ENCODE measurements at regions not wholly inside any gene's neighbourhood (a gene's known extent, or its start where the extent isn't known, plus 50 kb on each side); places are given as distances from the start of the nearest gene placed in this dataset.

GRCh38 chr2:125086313-125087184 lies 1061.5 kb downstream of the CNTNAP5 start (continued):
- TF ChIP-seq ZMYM4 (CRISPR knock-in tag; IDR thresholded peaks at IDR 0.05) (no peak), HOMEZ (CRISPR knock-in tag; IDR thresholded peaks at IDR 0.05; ENCODE audit: low read depth) (no peak), ZFP36 (IDR thresholded peaks at IDR 0.05; ENCODE audit: borderline replicate concordance, low read depth, low read length, partially characterized antibody) (no peak), ELF1 (CRISPR knock-in tag; IDR thresholded peaks at IDR 0.05) (0 out of 2 replicates have a peak, but pooled peaks have one; percentile 28), MNT (IDR thresholded peaks at IDR 0.05) (no peak), SP1 (IDR thresholded peaks at IDR 0.05) (no peak), SP1 (CRISPR knock-in tag; IDR thresholded peaks at IDR 0.05) (no peak), NR2F1 (CRISPR knock-in tag; IDR thresholded peaks at IDR 0.05) (peak in 1 of 2 experiments; percentile 15; a peak in 1 of 4 replicates), MLLT10 (CRISPR knock-in tag; IDR thresholded peaks at IDR 0.05) (no peak), KLF9 (CRISPR knock-in tag; IDR thresholded peaks at IDR 0.05; ENCODE audit: low read depth) (no peak), ZHX2 (IDR thresholded peaks at IDR 0.05; ENCODE audit: low read depth) (no peak), ZHX2 (CRISPR knock-in tag; IDR thresholded peaks at IDR 0.05; ENCODE audit: borderline replicate concordance) (no peak), SOX5 (CRISPR knock-in tag; IDR thresholded peaks at IDR 0.05; ENCODE audit: borderline replicate concordance) (peak; percentile 69), SAP130 (CRISPR knock-in tag; IDR thresholded peaks at IDR 0.05; ENCODE audit: low read depth) (0 out of 2 replicates have a peak, but pooled peaks have one; percentile 15), CREB1 (IDR thresholded peaks at IDR 0.05) (no peak), CREB1 (CRISPR knock-in tag; IDR thresholded peaks at IDR 0.05) (peak; percentile 50; the same call in 1 of the 2 replicates), ZNF598 (CRISPR knock-in tag; IDR thresholded peaks at IDR 0.05; ENCODE audit: borderline replicate concordance) (no peak), FOSL2 (CRISPR knock-in tag; IDR thresholded peaks at IDR 0.05) (no peak), HNF4G (IDR thresholded peaks at IDR 0.05; ENCODE audit: borderline replicate concordance, low read depth, low read length) (peak; percentile 75), HNF4G (CRISPR knock-in tag; IDR thresholded peaks at IDR 0.05; ENCODE audit: borderline replicate concordance, low read depth) (peak; percentile 65; the same call in 1 of the 2 replicates), BATF2 (CRISPR knock-in tag; IDR thresholded peaks at IDR 0.05) (no peak)

Measured in HepG2 (cell line).